ENCODE measurements at regions not wholly inside any gene's neighbourhood (a gene's known extent, or its start where the extent isn't known, plus 50 kb on each side); places are given as distances from the start of the nearest gene placed in this dataset.

GRCh38 chr14:44778604-44779003 is 183.1 kb downstream of the KLHL28 start:
- TF ChIP-seq LEF1 (IDR thresholded peaks at IDR 0.05; ENCODE audit: borderline replicate concordance) = no peak
- no peak for TF ChIP-seq ELF4 (IDR thresholded peaks at IDR 0.05)
- TF ChIP-seq SP1 (IDR thresholded peaks at IDR 0.05) = no peak
- TF ChIP-seq CTBP1 (IDR thresholded peaks at IDR 0.05; ENCODE audit: borderline replicate concordance) = no peak
- no peak for TF ChIP-seq FOXA1 (IDR thresholded peaks at IDR 0.05)
- no peak for TF ChIP-seq ZNF384 (IDR thresholded peaks at IDR 0.05)
- TF ChIP-seq NFRKB (IDR thresholded peaks at IDR 0.05) = no peak
- no peak for TF ChIP-seq ARNT (IDR thresholded peaks at IDR 0.05)
- TF ChIP-seq BHLHE40 (IDR thresholded peaks at IDR 0.05; ENCODE audit: borderline replicate concordance) = no peak
- no peak for TF ChIP-seq FOXM1 (IDR thresholded peaks at IDR 0.05; ENCODE audit: borderline replicate concordance)
- no peak for TF ChIP-seq HDGF (IDR thresholded peaks at IDR 0.05; ENCODE audit: borderline replicate concordance)
- TF ChIP-seq FOXK2 (IDR thresholded peaks at IDR 0.05) = no peak
- TF ChIP-seq SUZ12 (IDR thresholded peaks at IDR 0.05) = no peak

Measured in HEK293T (cell line).